Urinary bladder (tissue), 3 donors: ENCODE measurements at regions not wholly inside any gene's neighbourhood (a gene's known extent, or its start where the extent isn't known, plus 50 kb on each side); places are given as distances from the start of the nearest gene placed in this dataset.

Experiments
- DNase-seq: peaks from one replicate; pipeline ENCODE4 v3.0.0-alpha.2; 2015; ENCODE audit errors: extremely low spot score
- H3K27ac ChIP-seq: one replicate; pipeline ENCODE4 v1.5.1; 2013; ENCODE audit warnings: low read depth, mild to moderate bottlenecking, moderate library complexity
- H3K36me3 ChIP-seq: one replicate; pipeline ENCODE4 v1.6.1; 2013; ENCODE audit warnings: mild to moderate bottlenecking, moderate library complexity; ENCODE audit not compliant: insufficient read depth
- H3K4me1 ChIP-seq: one replicate; pipeline ENCODE4 v1.6.1; 2013; ENCODE audit warnings: mild to moderate bottlenecking, moderate library complexity; ENCODE audit not compliant: insufficient read depth
- H3K4me3 ChIP-seq: one replicate; pipeline ENCODE4 v1.5.1; 2013; ENCODE audit warnings: low read depth, low read length
- WGBS: extraction: QIAGEN DNeasy Blood & Tissue Kit; methylation state at CpG from one replicate; pipeline ENCODE4 v1.1.7; 2013; 5-methylcytosine and 5-hydroxymethylcytosine counted together
- donor health status: healthy with polysubstance abuse.
- donor health status: healthy.

DNA sequence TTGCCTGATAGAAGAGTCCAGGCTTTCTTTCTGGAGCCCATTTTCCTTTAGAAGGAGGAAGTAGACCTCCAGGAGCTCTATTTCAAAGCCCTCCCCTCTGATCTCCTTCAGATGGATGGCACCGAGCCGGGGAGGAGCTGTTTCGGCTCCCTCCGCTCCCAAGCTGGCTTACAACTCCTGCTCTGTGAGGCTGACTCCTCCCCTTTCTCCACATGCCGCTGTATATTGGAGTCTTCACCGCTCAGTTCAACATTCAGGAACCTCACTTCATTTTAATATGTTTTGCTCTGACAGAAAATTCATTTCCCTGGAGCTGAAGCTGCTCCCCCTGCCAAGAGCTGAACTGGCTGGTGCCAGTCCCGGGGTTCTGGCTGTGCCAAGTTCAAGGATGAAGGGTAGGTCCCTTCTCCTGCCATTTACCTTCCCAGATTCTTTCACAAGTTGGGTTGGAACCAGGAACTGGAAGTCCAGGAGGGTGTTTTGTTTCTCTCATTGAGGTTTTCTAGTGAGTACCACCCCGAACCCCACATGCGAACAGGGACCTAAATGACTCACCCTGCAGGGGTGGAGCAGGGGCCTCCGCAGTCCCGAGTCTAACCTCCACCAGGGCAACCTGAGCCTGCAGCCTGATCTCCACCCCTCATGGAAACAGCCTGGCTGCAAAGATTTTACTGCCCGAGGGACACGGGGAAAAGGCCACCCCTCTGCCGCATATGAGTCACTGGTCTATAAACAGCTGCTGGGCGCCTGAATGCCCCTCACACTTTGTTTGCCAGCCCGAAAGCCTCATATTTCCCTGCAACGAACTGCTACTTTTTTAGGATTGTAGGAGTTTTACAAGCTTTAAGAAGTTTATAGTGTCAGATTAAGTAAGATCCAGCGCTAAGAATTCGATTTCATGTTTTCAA, 68.6 kb upstream of the FOXA2 start:
- no peak for DNase-seq
- WGBS: 16% methylated on average over 19 of the region's 19 CpGs

GRCh38 chr20:22653658-22654642, 69.6 kb upstream of the FOXA2 start:
- H3K4me1 ChIP-seq: no peaks in the 10 kb centered on the region
- WGBS: 61% methylated on average over 21 of the region's 21 CpGs

More for the DNA sequence above, 68.6 kb upstream of the FOXA2 start:
- no peak overlapping the region for H3K4me3 ChIP-seq
- no peaks in the 10 kb centered on the region for H3K36me3 ChIP-seq
- H3K27ac ChIP-seq: no peak overlapping the region
- no peaks in the 10 kb centered on the region for H3K4me1 ChIP-seq

DNA sequence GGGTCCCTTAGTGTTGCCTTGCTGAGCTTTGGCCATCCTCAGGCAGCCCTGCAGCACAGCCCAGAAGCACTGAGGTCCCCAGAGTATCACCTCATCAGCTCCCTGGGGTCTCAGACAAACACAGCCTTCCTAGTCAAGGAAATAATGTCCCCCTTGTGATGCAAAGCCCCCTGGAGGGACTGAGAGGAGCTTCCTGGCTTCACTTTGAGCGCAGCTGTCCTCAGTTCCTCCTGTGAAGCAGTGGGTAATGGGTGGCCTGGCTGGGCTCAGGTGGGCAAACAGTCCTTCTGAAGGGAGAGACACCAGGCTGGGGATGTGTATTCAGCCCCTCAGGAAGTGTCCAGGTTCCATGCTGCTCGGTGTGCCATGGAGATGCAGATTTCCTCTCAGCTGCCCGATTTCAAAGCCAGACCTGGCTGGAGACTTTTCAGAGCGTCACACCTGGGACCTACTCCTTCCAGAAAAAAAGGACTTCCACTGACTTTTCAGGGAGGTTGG, 79.2 kb upstream of the FOXA2 start:
- Histone ChIP-seq H3K4me1 (no peaks in the 10 kb centered on the region), H3K36me3 (no peaks in the 10 kb centered on the region), H3K27ac (no peak overlapping the region), H3K4me3 (no peak overlapping the region)
- DNase-seq: no peak
- WGBS: 38% methylated on average over 4 of the region's 4 CpGs

More at GRCh38 chr20:22653658-22654642, 69.6 kb upstream of the FOXA2 start:
- Histone ChIP-seq H3K27ac (no peak overlapping the region), H3K36me3 (no peaks in the 10 kb centered on the region), H3K4me3 (no peak overlapping the region)
- no peak for DNase-seq

GRCh38 chr20:22667198-22667597, 82.8 kb upstream of the FOXA2 start:
- no peak overlapping the region for H3K4me3 ChIP-seq
- H3K27ac ChIP-seq: no peak overlapping the region
- no peaks in the 10 kb centered on the region for H3K4me1 ChIP-seq
- 71% methylated on average over 1 of the region's 1 CpG for WGBS
- H3K36me3 ChIP-seq: no peaks in the 10 kb centered on the region
- DNase-seq: no peak

DNA sequence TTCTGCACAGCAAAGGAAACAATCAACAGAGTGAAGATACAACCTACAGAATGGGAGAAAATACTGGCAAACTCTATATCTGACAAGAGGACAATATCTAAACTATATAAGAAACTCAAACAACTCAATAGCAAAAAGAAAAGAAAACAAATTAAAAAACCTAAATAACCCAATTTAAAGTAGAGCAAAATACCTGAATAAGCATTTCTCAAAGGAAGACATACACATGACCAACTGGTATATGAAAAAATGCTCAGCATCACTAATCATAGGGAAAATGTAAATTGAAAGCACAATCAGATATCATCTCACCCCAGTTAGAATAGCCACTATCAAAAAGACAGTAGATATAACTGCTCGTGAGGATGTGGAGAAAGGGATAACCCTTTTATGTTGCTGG, 87.8 kb upstream of the FOXA2 start:
- Histone ChIP-seq H3K27ac (no peak overlapping the region), H3K36me3 (no peaks in the 10 kb centered on the region), H3K4me3 (no peak overlapping the region), H3K4me1 (no peaks in the 10 kb centered on the region)
- DNase-seq: no peak
- WGBS: 83% methylated on average over 1 of the region's 1 CpG

DNA sequence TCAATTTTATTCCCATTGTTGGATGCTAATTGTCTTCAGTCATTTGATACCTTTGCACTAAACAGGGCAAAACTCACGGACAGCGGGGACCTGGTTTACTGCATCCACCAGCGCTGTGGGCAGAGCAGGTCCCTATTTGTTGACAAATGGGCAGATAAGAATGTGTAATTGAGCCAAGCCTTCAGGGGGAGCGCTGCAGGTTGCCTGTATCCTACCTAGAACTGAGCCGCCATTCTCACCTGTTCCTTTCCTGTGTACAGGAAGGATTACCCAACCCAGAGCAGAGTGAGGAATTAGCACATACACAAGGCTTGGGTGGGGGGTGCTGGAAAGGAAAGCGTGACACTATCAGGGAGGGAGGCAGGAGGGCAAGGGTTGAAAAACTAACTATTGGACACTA, 89.1 kb upstream of the FOXA2 start:
- no peak overlapping the region for H3K4me3 ChIP-seq
- 77% methylated on average over 6 of the region's 6 CpGs for WGBS
- DNase-seq: no peak
- H3K4me1 ChIP-seq: no peaks in the 10 kb centered on the region
- no peaks in the 10 kb centered on the region for H3K36me3 ChIP-seq
- no peak overlapping the region for H3K27ac ChIP-seq

DNA sequence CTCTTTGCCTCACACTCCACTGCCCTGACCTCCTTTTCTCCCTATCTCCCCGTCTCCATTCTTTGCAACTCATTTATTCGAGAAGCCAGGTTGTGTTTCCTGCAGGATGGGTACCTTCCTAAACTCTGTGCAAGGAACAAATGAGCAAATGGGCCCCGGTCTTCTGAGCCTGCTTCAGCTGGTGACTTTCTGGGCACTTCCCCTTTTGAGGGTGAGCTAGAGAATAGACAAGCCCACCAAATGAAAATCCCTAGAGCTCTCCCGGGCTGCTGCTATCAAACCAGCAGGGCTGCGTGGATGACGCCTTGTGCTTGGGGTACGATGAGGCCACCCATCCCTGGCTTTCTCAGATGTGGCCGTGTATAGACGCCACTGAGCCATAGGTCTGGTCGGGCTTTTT, 91.0 kb upstream of the FOXA2 start:
- no peak for DNase-seq
- Histone ChIP-seq H3K27ac (no peak overlapping the region), H3K36me3 (no peaks in the 10 kb centered on the region), H3K4me1 (no peaks in the 10 kb centered on the region), H3K4me3 (no peak overlapping the region)
- WGBS: 81% methylated on average over 10 of the region's 10 CpGs

- no peaks in the 10 kb centered on the region for H3K36me3 ChIP-seq
- DNase-seq: no peak
- no peak overlapping the region for H3K4me3 ChIP-seq
- H3K4me1 ChIP-seq: no peaks in the 10 kb centered on the region
- no peak overlapping the region for H3K27ac ChIP-seq
- 94% methylated on average over 2 of the region's 2 CpGs for WGBS
Measured at GRCh38 chr20:22678678-22679077, 94.3 kb upstream of the FOXA2 start.

DNA sequence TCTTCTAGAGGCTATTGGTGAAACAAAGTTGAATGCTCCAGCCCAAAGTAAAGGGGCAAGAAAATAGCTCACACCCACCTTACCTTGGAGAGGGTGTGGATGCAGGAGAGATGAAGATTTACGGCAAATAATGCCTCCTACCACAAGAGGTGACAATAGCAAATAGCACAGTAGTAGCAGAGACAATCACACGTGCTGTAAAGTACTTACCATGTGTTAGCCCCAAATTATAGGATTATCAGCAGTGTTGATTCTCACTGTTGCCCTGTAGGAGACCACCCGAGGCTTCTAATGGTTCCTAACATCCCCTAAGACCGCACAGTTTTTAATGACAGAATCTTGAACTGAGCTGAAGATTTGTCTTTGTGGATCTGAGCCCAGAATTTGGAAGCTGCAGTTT, 94.8 kb upstream of the FOXA2 start:
- no peak for DNase-seq
- H3K4me1 ChIP-seq: no peaks in the 10 kb centered on the region
- WGBS: 56% methylated on average over 4 of the region's 4 CpGs
- H3K4me3 ChIP-seq: no peak overlapping the region
- H3K36me3 ChIP-seq: no peaks in the 10 kb centered on the region
- no peak overlapping the region for H3K27ac ChIP-seq

- no peak overlapping the region for H3K27ac ChIP-seq
- H3K36me3 ChIP-seq: no peaks in the 10 kb centered on the region
- H3K4me3 ChIP-seq: no peak overlapping the region
- H3K4me1 ChIP-seq: no peaks in the 10 kb centered on the region
- WGBS: 71% methylated on average over 9 of the region's 9 CpGs
- DNase-seq: no peak
Measured at GRCh38 chr20:22680031-22680740, 95.8 kb upstream of the FOXA2 start.

- H3K4me3 ChIP-seq: no peak overlapping the region
- H3K27ac ChIP-seq: no peak overlapping the region
- WGBS: 79% methylated on average over 4 of the region's 4 CpGs
- DNase-seq: no peak
- no peaks in the 10 kb centered on the region for H3K4me1 ChIP-seq
- no peaks in the 10 kb centered on the region for H3K36me3 ChIP-seq
Measured at GRCh38 chr20:22681591-22682248, 97.3 kb upstream of the FOXA2 start.

GRCh38 chr20:22682381-22682780, 98.0 kb upstream of the FOXA2 start:
- 67% methylated on average over 6 of the region's 6 CpGs for WGBS

More at GRCh38 chr20:22682381-22682780, 98.0 kb upstream of the FOXA2 start:
- no peaks in the 10 kb centered on the region for H3K36me3 ChIP-seq
- no peak overlapping the region for H3K27ac ChIP-seq
- DNase-seq: no peak
- H3K4me1 ChIP-seq: no peaks in the 10 kb centered on the region
- no peak overlapping the region for H3K4me3 ChIP-seq
